ENCODE measurements at regions not wholly inside any gene's neighbourhood (a gene's known extent, or its start where the extent isn't known, plus 50 kb on each side); places are given as distances from the start of the nearest gene placed in this dataset.

GRCh38 chr13:31614073-31614472 is 125.3 kb upstream of the RXFP2 start:
- DNase-seq: no peak

- no peak for DNase-seq
These were observed 124.6 kb upstream of the RXFP2 start for GRCh38 chr13:31614704-31615103.

- no peak for DNase-seq
These were observed 114.2 kb upstream of the RXFP2 start for GRCh38 chr13:31625115-31625514.

- no peak for DNase-seq
These were observed 112.1 kb upstream of the RXFP2 start for GRCh38 chr13:31627097-31627845.

- no peak for DNase-seq
These were observed 110.1 kb upstream of the RXFP2 start for GRCh38 chr13:31629085-31629780.

- no peak for DNase-seq
These were observed 108.3 kb upstream of the RXFP2 start for GRCh38 chr13:31631071-31631470.

- DNase-seq: no peak
These were observed 107.6 kb upstream of the RXFP2 start for GRCh38 chr13:31631746-31632145.

GRCh38 chr13:31638577-31638976 is 100.7 kb upstream of the RXFP2 start:
- no peak for DNase-seq

- DNase-seq: no peak
These were observed 99.7 kb upstream of the RXFP2 start for GRCh38 chr13:31639443-31640163.

GRCh38 chr13:31649766-31650165 is 89.6 kb upstream of the RXFP2 start:
- no peak for DNase-seq

- DNase-seq: no peak
These were observed 85.6 kb upstream of the RXFP2 start for GRCh38 chr13:31653730-31654129.

- no peak for DNase-seq
These were observed 75.3 kb upstream of the RXFP2 start for GRCh38 chr13:31663880-31664585.

GRCh38 chr13:31670831-31671617 is 68.3 kb upstream of the RXFP2 start:
- DNase-seq: no peak

GRCh38 chr13:31674051-31674450 is 65.3 kb upstream of the RXFP2 start:
- no peak for DNase-seq

- no peak for DNase-seq
These were observed 63.8 kb upstream of the RXFP2 start for GRCh38 chr13:31675440-31675953.

GRCh38 chr13:31681133-31681532 is 58.2 kb upstream of the RXFP2 start:
- DNase-seq: no peak

GRCh38 chr13:31684466-31684865 is 54.9 kb upstream of the RXFP2 start:
- DNase-seq: no peak

GRCh38 chr13:31686670-31687425 is 52.5 kb upstream of the RXFP2 start:
- DNase-seq: no peak

Data from CD4-positive, alpha-beta T cell treated with Interleukin-17A for 4 hours (primary cell).